ENCODE measurements at regions not wholly inside any gene's neighbourhood (a gene's known extent, or its start where the extent isn't known, plus 50 kb on each side); places are given as distances from the start of the nearest gene placed in this dataset.

- TF ChIP-seq CTCF (IDR thresholded peaks at IDR 0.05), result no peak
Measured at GRCh38 chr3:40841570-40842109, 316.9 kb downstream of the ZNF621 start.

- no peak for TF ChIP-seq CTCF (IDR thresholded peaks at IDR 0.05)
Measured at GRCh38 chr3:40842714-40843113, 318.0 kb downstream of the ZNF621 start.

DNA sequence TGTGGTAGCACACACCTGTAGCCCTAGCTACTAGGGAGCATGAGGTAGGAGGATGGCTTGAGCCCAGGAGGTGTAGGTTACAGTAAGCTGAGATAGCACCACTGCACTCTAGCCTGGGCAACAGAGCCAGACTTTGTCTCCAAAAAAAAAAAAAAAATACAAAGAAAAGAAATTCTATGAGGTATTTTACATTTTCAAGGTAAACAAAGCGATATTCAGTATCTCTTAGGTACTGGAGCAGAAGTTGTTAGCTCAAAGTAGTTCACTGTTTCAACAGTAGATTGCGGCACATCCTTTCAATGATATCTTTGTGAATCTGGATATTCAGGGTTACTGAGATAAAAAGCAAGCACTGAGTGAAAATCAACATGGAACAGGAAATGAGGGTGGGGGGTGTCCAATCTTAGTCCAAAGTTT lies 318.5 kb downstream of the ZNF621 start:
- TF ChIP-seq CTCF (IDR thresholded peaks at IDR 0.05), result no peak

DNA sequence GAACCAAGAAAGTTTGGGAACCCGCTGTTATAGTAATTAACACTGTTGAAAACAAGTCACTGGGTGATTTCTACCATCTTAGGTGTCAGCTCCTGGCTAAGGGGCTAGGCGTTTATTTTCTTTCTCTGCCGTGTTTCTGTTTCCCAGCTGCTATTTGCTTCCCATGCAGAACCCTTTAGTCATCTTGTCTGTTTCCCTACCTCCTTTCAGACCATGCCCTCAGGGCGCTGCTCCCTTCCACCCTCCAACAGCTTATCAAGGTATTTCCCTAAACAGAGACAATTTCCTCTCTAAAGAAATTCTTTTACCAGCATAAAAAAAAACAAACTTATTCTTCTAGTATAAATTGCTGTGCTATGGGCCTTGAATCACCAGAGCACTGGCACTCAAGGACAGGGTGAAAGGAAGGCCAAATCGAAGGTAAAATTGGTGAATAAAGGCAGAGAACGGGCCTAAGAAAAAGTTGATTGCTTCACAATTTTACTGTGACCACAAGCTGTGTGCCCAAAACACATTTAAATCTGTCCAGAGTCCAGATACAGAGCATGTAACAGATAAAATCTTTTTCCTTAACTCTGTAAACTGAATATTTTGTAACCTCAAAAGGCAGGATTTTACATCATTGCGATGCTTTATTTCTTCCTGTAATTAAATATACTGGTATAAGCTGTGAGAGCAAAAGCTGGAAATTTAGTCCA lies 319.2 kb downstream of the ZNF621 start:
- no peak for TF ChIP-seq CTCF (IDR thresholded peaks at IDR 0.05)

- no peak for TF ChIP-seq CTCF (IDR thresholded peaks at IDR 0.05)
Measured at GRCh38 chr3:40844896-40845295, 320.1 kb downstream of the ZNF621 start.

- TF ChIP-seq CTCF (IDR thresholded peaks at IDR 0.05), result no peak
Measured at GRCh38 chr3:40845447-40845846, 320.7 kb downstream of the ZNF621 start.

DNA sequence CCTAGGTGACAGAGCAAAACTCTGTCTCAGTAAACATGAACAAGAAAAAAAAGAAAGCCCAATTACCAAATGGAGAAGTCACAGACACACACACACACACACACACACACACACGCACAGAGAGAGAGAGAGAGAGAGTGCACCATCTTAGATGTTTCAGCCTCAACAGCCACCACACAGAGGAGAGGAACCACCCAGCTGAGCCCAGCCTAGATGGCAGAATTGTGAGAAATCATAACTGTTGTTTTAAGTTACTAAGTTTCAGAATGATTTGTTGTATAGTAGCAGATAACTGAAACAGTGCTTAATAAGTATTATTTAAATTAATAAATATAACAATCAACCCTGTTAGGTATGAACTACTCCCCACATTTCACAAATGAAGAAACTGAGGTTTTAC lies 321.2 kb downstream of the ZNF621 start:
- no peak for TF ChIP-seq CTCF (IDR thresholded peaks at IDR 0.05)

Data from LNCAP (cell line).